DND-41 (cell line): ENCODE measurements at regions not wholly inside any gene's neighbourhood (a gene's known extent, or its start where the extent isn't known, plus 50 kb on each side); places are given as distances from the start of the nearest gene placed in this dataset.

Source experiments
- ATAC-seq: fragments of 200-7000 bp; cut with Tn5 transposase; 3 replicates; pipeline ENCODE4 v1.9.1; 2021; ENCODE audit warnings: low read depth; ENCODE audit not compliant: insufficient read depth
- DNase-seq: peaks from one replicate; pipeline ENCODE4 v3.0.0-alpha.2; 2020
- H2AFZ ChIP-seq: 2 replicates; pipeline ENCODE4 v1.6.0; 2012; ENCODE audit warnings: low read depth, low read length
- H3K27ac ChIP-seq: 2 replicates; pipeline ENCODE4 v1.5.1; 2012; ENCODE audit warnings: low read length, inconsistent platforms
- H3K27me3 ChIP-seq: fragments of 200-600 bp; sonication (generic); 2 replicates; pipeline ENCODE4 v1.6.0; 2012; ENCODE audit warnings: low read length, mild to moderate bottlenecking, inconsistent platforms; ENCODE audit not compliant: insufficient read depth, poor library complexity
- H3K36me3 ChIP-seq: 2 replicates; pipeline ENCODE4 v1.5.1; 2012; ENCODE audit warnings: low read length, inconsistent platforms; ENCODE audit not compliant: insufficient read depth
- H3K4me1 ChIP-seq: 2 replicates; pipeline ENCODE4 v1.5.1; 2012; ENCODE audit warnings: mild to moderate bottlenecking, low read length; ENCODE audit not compliant: insufficient read depth
- H3K4me2 ChIP-seq: 2 replicates; pipeline ENCODE4 v1.6.0; 2012; ENCODE audit warnings: mild to moderate bottlenecking, moderate library complexity, low read length, inconsistent platforms; ENCODE audit not compliant: insufficient read depth
- H3K4me3 ChIP-seq, 2 experiments: fragments of 200-600 bp in 1 of 2; shearing (Covaris generic) in 1 of 2; 2 replicates each; pipeline ENCODE4 v1.5.1; 2012 to 2016; ENCODE audit warnings: inconsistent platforms in 2 of 2, low read length in 2 of 2, mild to moderate bottlenecking in 2 of 2, low read depth in 1 of 2, moderate library complexity in 1 of 2
- H3K79me2 ChIP-seq: 2 replicates; pipeline ENCODE4 v1.6.0; 2012; ENCODE audit warnings: low read length, inconsistent platforms; ENCODE audit not compliant: insufficient read depth
- H3K9ac ChIP-seq: 2 replicates; pipeline ENCODE4 v1.6.0; 2012; ENCODE audit warnings: low read depth, mild to moderate bottlenecking, inconsistent platforms, low read length, moderate library complexity
- H3K9me3 ChIP-seq: 2 replicates; pipeline ENCODE4 v1.5.1; 2012; ENCODE audit warnings: low read length, moderate library complexity, mild to moderate bottlenecking, inconsistent platforms; ENCODE audit not compliant: insufficient read depth, severe bottlenecking
- H4K20me1 ChIP-seq: 2 replicates; pipeline ENCODE4 v1.6.0; 2012; ENCODE audit warnings: low read length; ENCODE audit not compliant: insufficient read depth
- CTCF ChIP-seq: IDR thresholded peaks from 2 replicates; pipeline ENCODE4 v1.5.1; 2012; ENCODE audit warnings: borderline replicate concordance, low read length, moderate library complexity, mild to moderate bottlenecking; ENCODE audit not compliant: poor library complexity, severe bottlenecking; ENCODE audit errors: extremely low read depth
- EZH2 ChIP-seq: IDR thresholded peaks from 3 replicates; pipeline ENCODE4 v1.6.1; 2012; ENCODE audit warnings: borderline replicate concordance, low read depth, mild to moderate bottlenecking, moderate library complexity, low read length, inconsistent platforms; ENCODE audit not compliant: severe bottlenecking

- no peak overlapping the region for H2AFZ ChIP-seq
- H3K9ac ChIP-seq = no peak overlapping the region
- no peaks in the 10 kb centered on the region for H4K20me1 ChIP-seq
- H3K4me3 ChIP-seq = no peak overlapping the region
- no peaks in the 10 kb centered on the region for H3K27me3 ChIP-seq
- H3K79me2 ChIP-seq = no peaks in the 10 kb centered on the region
- H3K4me2 ChIP-seq = no peak overlapping the region
- H3K27ac ChIP-seq = no peak overlapping the region
- no peaks in the 10 kb centered on the region for H3K9me3 ChIP-seq
- ATAC-seq (no peak), DNase-seq (no peak)
- no peaks in the 10 kb centered on the region for H3K36me3 ChIP-seq
- TF ChIP-seq CTCF = no peak
- TF ChIP-seq EZH2 = no peak
- H3K4me1 ChIP-seq = no peaks in the 10 kb centered on the region
Measured at GRCh38 chr11:38510041-38510440, 1912.0 kb upstream of the RAG2 start.

GRCh38 chr11:38503876-38504275 lies 1905.8 kb upstream of the RAG2 start:
- no peaks in the 10 kb centered on the region for H3K36me3 ChIP-seq
- ATAC-seq (no peak), DNase-seq (no peak)
- no peaks in the 10 kb centered on the region for H3K9me3 ChIP-seq
- H3K79me2 ChIP-seq = no peaks in the 10 kb centered on the region
- H2AFZ ChIP-seq = no peak overlapping the region
- H3K27me3 ChIP-seq = no peaks in the 10 kb centered on the region
- no peaks in the 10 kb centered on the region for H4K20me1 ChIP-seq
- no peak overlapping the region for H3K4me2 ChIP-seq
- H3K9ac ChIP-seq = no peak overlapping the region
- H3K27ac ChIP-seq = no peak overlapping the region
- H3K4me3 ChIP-seq = no peak overlapping the region
- no peaks in the 10 kb centered on the region for H3K4me1 ChIP-seq
- TF ChIP-seq CTCF = no peak
- TF ChIP-seq EZH2 = no peak

GRCh38 chr11:38498721-38499120 lies 1900.7 kb upstream of the RAG2 start:
- H4K20me1 ChIP-seq = no peaks in the 10 kb centered on the region
- H3K79me2 ChIP-seq = no peaks in the 10 kb centered on the region
- no peaks in the 10 kb centered on the region for H3K36me3 ChIP-seq
- H3K9me3 ChIP-seq = no peaks in the 10 kb centered on the region
- ATAC-seq (no peak), DNase-seq (no peak)
- no peak overlapping the region for H3K27ac ChIP-seq
- H3K9ac ChIP-seq = no peak overlapping the region
- TF ChIP-seq CTCF (no peak), EZH2 (no peak)
- no peak overlapping the region for H3K4me2 ChIP-seq
- H3K4me3 ChIP-seq = no peak overlapping the region
- H2AFZ ChIP-seq = no peak overlapping the region
- H3K4me1 ChIP-seq = no peaks in the 10 kb centered on the region
- no peaks in the 10 kb centered on the region for H3K27me3 ChIP-seq

- Histone ChIP-seq H3K36me3 (no peaks in the 10 kb centered on the region), H3K9ac (no peak overlapping the region), H3K79me2 (no peaks in the 10 kb centered on the region), H3K9me3 (no peaks in the 10 kb centered on the region), H3K4me3 (no peak overlapping the region), H2AFZ (no peak overlapping the region), H3K4me1 (no peaks in the 10 kb centered on the region), H4K20me1 (no peaks in the 10 kb centered on the region), H3K27ac (no peak overlapping the region), H3K4me2 (no peak overlapping the region), H3K27me3 (no peaks in the 10 kb centered on the region)
- no peak for ATAC-seq
- TF ChIP-seq CTCF (no peak), EZH2 (no peak)
- DNase-seq = no peak
Measured at GRCh38 chr11:38491986-38492385, 1894.0 kb upstream of the RAG2 start.
